ENCODE measurements at regions not wholly inside any gene's neighbourhood (a gene's known extent, or its start where the extent isn't known, plus 50 kb on each side); places are given as distances from the start of the nearest gene placed in this dataset.
"Not testable (repeated sequence)": the region's sequence is repeated elsewhere in the genome, so short reads cannot be mapped to it uniquely, and the experiment has no call there.

GRCh38 chr6:19902201-19902600 is 65.0 kb downstream of the ID4 start:
- no peak for DNase-seq (ENCODE audit: insufficient read length, low spot score, missing footprints)
- Histone ChIP-seq H3K27me3 (ENCODE audit: insufficient read depth, low read length) (no peaks in the 10 kb centered on the region), H3K4me1 (ENCODE audit: insufficient read depth, low read length) (no peaks in the 10 kb centered on the region), H3K4me2 (ENCODE audit: insufficient read depth, low read length) (no peak overlapping the region), H2AFZ (ENCODE audit: low read length) (no peak overlapping the region), H3K9me3 (ENCODE audit: low read depth, low read length) (no peaks in the 10 kb centered on the region), H3K79me2 (ENCODE audit: insufficient read depth, low read length) (no peaks in the 10 kb centered on the region), H3K27ac (ENCODE audit: low read depth, low read length) (no peak overlapping the region), H3K36me3 (ENCODE audit: insufficient read depth, low read length) (no peaks in the 10 kb centered on the region), H4K20me1 (ENCODE audit: insufficient read depth, low read length) (no peaks in the 10 kb centered on the region), H3K4me3 (ENCODE audit: insufficient read depth, low read length) (no peak overlapping the region)
- TF ChIP-seq CTCF (IDR thresholded peaks at IDR 0.05; ENCODE audit: extremely low read depth, low read depth, low read length): no peak

GRCh38 chr6:19904408-19904807 is 67.2 kb downstream of the ID4 start:
- not testable (repeated sequence) for H3K79me2 ChIP-seq (ENCODE audit: insufficient read depth, low read length); H2AFZ ChIP-seq (ENCODE audit: low read length); H3K36me3 ChIP-seq (ENCODE audit: insufficient read depth, low read length); H3K27me3 ChIP-seq (ENCODE audit: insufficient read depth, low read length); H4K20me1 ChIP-seq (ENCODE audit: insufficient read depth, low read length); H3K9me3 ChIP-seq (ENCODE audit: low read depth, low read length); H3K4me3 ChIP-seq (ENCODE audit: insufficient read depth, low read length); H3K4me1 ChIP-seq (ENCODE audit: insufficient read depth, low read length); H3K27ac ChIP-seq (ENCODE audit: low read depth, low read length); H3K4me2 ChIP-seq (ENCODE audit: insufficient read depth, low read length); DNase-seq (ENCODE audit: insufficient read length, low spot score, missing footprints)

- no peak for TF ChIP-seq CTCF (IDR thresholded peaks at IDR 0.05; ENCODE audit: extremely low read depth, low read depth, low read length)
- no peak for DNase-seq (ENCODE audit: insufficient read length, low spot score, missing footprints)
These were observed 68.4 kb downstream of the ID4 start for GRCh38 chr6:19905584-19905983.

GRCh38 chr6:19906171-19906570 is 69.0 kb downstream of the ID4 start:
- H3K4me3 ChIP-seq (ENCODE audit: insufficient read depth, low read length): no peak overlapping the region
- no peaks in the 10 kb centered on the region for H3K36me3 ChIP-seq (ENCODE audit: insufficient read depth, low read length)
- no peak overlapping the region for H2AFZ ChIP-seq (ENCODE audit: low read length)
- H4K20me1 ChIP-seq (ENCODE audit: insufficient read depth, low read length): no peaks in the 10 kb centered on the region
- no peak overlapping the region for H3K4me2 ChIP-seq (ENCODE audit: insufficient read depth, low read length)
- no peaks in the 10 kb centered on the region for H3K4me1 ChIP-seq (ENCODE audit: insufficient read depth, low read length)
- no peaks in the 10 kb centered on the region for H3K9me3 ChIP-seq (ENCODE audit: low read depth, low read length)
- H3K27ac ChIP-seq (ENCODE audit: low read depth, low read length): no peak overlapping the region
- H3K27me3 ChIP-seq (ENCODE audit: insufficient read depth, low read length): no peaks in the 10 kb centered on the region
- H3K79me2 ChIP-seq (ENCODE audit: insufficient read depth, low read length): no peaks in the 10 kb centered on the region
- no peak for TF ChIP-seq CTCF (IDR thresholded peaks at IDR 0.05; ENCODE audit: extremely low read depth, low read depth, low read length)
- no peak for DNase-seq (ENCODE audit: insufficient read length, low spot score, missing footprints)

More at GRCh38 chr6:19905584-19905983, 68.4 kb downstream of the ID4 start:
- Histone ChIP-seq H3K9me3 (ENCODE audit: low read depth, low read length) (no peaks in the 10 kb centered on the region), H2AFZ (ENCODE audit: low read length) (no peak overlapping the region), H3K4me3 (ENCODE audit: insufficient read depth, low read length) (no peak overlapping the region), H4K20me1 (ENCODE audit: insufficient read depth, low read length) (no peaks in the 10 kb centered on the region), H3K27me3 (ENCODE audit: insufficient read depth, low read length) (no peaks in the 10 kb centered on the region), H3K4me2 (ENCODE audit: insufficient read depth, low read length) (no peak overlapping the region), H3K79me2 (ENCODE audit: insufficient read depth, low read length) (no peaks in the 10 kb centered on the region), H3K4me1 (ENCODE audit: insufficient read depth, low read length) (no peaks in the 10 kb centered on the region), H3K27ac (ENCODE audit: low read depth, low read length) (no peak overlapping the region), H3K36me3 (ENCODE audit: insufficient read depth, low read length) (no peaks in the 10 kb centered on the region)

All from osteoblast (primary cell).